Tibial nerve (tissue), 4 donors: ENCODE measurements at regions not wholly inside any gene's neighbourhood (a gene's known extent, or its start where the extent isn't known, plus 50 kb on each side); places are given as distances from the start of the nearest gene placed in this dataset.

ENCODE experiments used
- DNase-seq, 2 donors: peaks; one replicate each; pipeline ENCODE4 v3.0.0-alpha.2; 2019; ENCODE audit warnings: low spot score in 2 of 2
- H3K27ac ChIP-seq, 4 donors: fragments of 200-600 bp; sonication (generic) in 3 of 4; one replicate each; pipeline ENCODE4 v1.5.1; 2017 to 2019; ENCODE audit warnings: mild to moderate bottlenecking in 1 of 4
- H3K27me3 ChIP-seq, 2 donors: fragments of 200-600 bp; sonication (generic) in 1 of 2; one replicate each; pipeline versions ENCODE4 v1.5.1 to v1.6.0; 2017 to 2019
- H3K36me3 ChIP-seq, 3 donors: fragments of 200-600 bp; sonication (generic); one replicate each; pipeline ENCODE4 v1.5.1; 2018 to 2019
- H3K4me1 ChIP-seq, 4 donors: fragments of 200-600 bp; sonication (generic) in 3 of 4; one replicate each; pipeline ENCODE4 v1.5.1; 2017 to 2019
- H3K4me3 ChIP-seq, 4 donors: fragments of 200-600 bp; sonication (generic) in 3 of 4; one replicate each; pipeline ENCODE4 v1.5.1; 2017 to 2019; ENCODE audit warnings: mild to moderate bottlenecking in 1 of 4, moderate library complexity in 1 of 4
- H3K9me3 ChIP-seq, 4 donors: fragments of 200-600 bp; sonication (generic) in 3 of 4; one replicate each; pipeline ENCODE4 v1.5.1; 2017 to 2019
- EP300 ChIP-seq, 2 donors: sonication (generic); formaldehyde crosslinking; IDR thresholded peaks; one replicate each; pipeline ENCODE4 v1.6.1; 2017; ENCODE audit warnings: antibody characterized with exemption in 2 of 2, mild to moderate bottlenecking in 1 of 2
- POLR2A ChIP-seq, 2 donors: fragments of 450-650 bp; IDR thresholded peaks; one replicate each; pipeline ENCODE4 v1.6.1; 2017; ENCODE audit warnings: antibody characterized with exemption in 2 of 2, mild to moderate bottlenecking in 2 of 2, moderate library complexity in 2 of 2
- WGBS, 2 donors: methylation state at CpG; one replicate each; pipeline ENCODE4 v1.1.5; 2018; 5-methylcytosine and 5-hydroxymethylcytosine counted together
- TF ChIP-seq, protein P1 (sequence below), 5 experiments: fragments of 200-600 bp in 3 of 5; fragments of 450-650 bp in 2 of 5; sonication (generic) in 3 of 5; IDR thresholded peaks; one replicate each; pipeline ENCODE4 v1.5.1; 2016 to 2019; ENCODE audit warnings: antibody characterized with exemption in 5 of 5, mild to moderate bottlenecking in 3 of 5, moderate library complexity in 2 of 5

DNA sequence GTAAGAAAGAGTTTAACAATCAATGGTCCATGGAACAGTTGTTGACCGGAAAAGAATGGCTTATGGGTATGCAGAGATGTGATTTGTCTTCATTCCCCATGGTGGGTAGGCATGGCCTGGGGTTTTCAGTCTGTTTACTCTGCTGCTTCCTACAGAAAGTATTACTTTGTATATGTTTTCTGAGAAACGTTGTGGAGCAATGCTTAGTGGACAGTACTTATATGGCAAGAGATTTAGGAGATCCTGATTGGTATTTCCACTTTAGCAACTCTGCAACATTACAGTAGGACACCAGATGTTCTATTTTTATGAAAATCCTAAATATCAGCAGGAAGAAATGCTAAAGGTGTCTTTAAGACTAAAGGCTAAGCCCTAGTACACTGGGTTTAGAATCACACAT, 309.1 kb downstream of the AASDHPPT start:
- Histone ChIP-seq H3K4me3 (no peak overlapping the region), H3K9me3 (no peaks in the 10 kb centered on the region), H3K27ac (no peak overlapping the region), H3K4me1 (no peaks in the 10 kb centered on the region), H3K27me3 (no peaks in the 10 kb centered on the region), H3K36me3 (no peaks in the 10 kb centered on the region)
- WGBS, 2 donors: 76 to 79% methylated on average over 2 of the region's 2 CpGs
- no peak for DNase-seq
- TF ChIP-seq POLR2A (IDR thresholded peaks at IDR 0.05): no peak
- TF ChIP-seq, protein P1, sequence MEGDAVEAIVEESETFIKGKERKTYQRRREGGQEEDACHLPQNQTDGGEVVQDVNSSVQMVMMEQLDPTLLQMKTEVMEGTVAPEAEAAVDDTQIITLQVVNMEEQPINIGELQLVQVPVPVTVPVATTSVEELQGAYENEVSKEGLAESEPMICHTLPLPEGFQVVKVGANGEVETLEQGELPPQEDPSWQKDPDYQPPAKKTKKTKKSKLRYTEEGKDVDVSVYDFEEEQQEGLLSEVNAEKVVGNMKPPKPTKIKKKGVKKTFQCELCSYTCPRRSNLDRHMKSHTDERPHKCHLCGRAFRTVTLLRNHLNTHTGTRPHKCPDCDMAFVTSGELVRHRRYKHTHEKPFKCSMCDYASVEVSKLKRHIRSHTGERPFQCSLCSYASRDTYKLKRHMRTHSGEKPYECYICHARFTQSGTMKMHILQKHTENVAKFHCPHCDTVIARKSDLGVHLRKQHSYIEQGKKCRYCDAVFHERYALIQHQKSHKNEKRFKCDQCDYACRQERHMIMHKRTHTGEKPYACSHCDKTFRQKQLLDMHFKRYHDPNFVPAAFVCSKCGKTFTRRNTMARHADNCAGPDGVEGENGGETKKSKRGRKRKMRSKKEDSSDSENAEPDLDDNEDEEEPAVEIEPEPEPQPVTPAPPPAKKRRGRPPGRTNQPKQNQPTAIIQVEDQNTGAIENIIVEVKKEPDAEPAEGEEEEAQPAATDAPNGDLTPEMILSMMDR (IDR thresholded peaks at IDR 0.05): no peak
- TF ChIP-seq EP300 (IDR thresholded peaks at IDR 0.05): no peak

DNA sequence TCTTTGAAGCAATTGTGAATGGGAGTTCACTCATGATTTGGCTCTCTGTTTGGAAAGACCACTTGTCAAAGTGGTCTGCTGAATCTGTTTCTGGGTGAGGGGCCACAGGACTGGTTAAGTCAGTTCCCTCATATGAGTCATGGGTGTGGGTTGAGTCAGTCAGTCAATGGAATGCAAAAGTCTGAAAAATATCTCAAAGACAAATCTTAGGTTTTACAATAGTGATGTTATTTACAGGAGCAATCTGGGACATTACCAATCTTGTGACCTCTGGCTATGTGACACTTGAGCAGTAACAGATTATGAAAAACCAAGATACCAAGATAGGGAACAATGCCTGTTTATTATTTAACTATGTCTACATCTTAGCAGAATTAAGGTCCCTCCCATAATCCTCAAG, 311.6 kb downstream of the AASDHPPT start:
- Histone ChIP-seq H3K4me3 (no peak overlapping the region), H3K27me3 (no peaks in the 10 kb centered on the region), H3K4me1 (no peaks in the 10 kb centered on the region), H3K27ac (no peak overlapping the region), H3K9me3 (no peaks in the 10 kb centered on the region), H3K36me3 (no peaks in the 10 kb centered on the region)
- no peak for DNase-seq
- TF ChIP-seq POLR2A (IDR thresholded peaks at IDR 0.05) (no peak), EP300 (IDR thresholded peaks at IDR 0.05) (no peak)
- TF ChIP-seq, protein P1 (IDR thresholded peaks at IDR 0.05): no peak

DNA sequence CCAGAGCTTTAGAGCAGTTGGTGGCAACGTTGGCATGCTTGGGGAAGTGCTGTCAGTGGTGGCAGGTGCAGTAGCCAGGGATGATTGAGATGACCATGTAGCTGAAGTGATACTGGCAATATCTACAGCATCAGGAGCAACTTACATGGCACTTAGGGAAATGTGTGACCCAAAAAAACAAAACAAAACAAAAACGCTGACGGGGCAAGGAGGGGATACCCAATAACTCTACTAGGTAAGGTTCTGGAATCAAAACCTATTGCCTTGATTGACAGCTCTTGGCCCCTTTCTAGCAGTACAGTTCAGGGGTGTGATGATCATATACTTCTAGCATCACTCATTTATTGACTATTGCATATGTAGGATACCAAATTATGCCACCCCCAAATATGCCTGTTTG, 312.6 kb downstream of the AASDHPPT start:
- Histone ChIP-seq H3K27ac (no peak overlapping the region), H3K27me3 (no peaks in the 10 kb centered on the region), H3K4me1 (no peaks in the 10 kb centered on the region), H3K4me3 (no peak overlapping the region), H3K9me3 (no peaks in the 10 kb centered on the region), H3K36me3 (no peaks in the 10 kb centered on the region)
- no peak for DNase-seq
- no peak for TF ChIP-seq EP300 (IDR thresholded peaks at IDR 0.05)
- TF ChIP-seq, protein P1 (IDR thresholded peaks at IDR 0.05): no peak
- TF ChIP-seq POLR2A (IDR thresholded peaks at IDR 0.05): no peak
- WGBS, 2 donors: 86 to 89% methylated on average over 3 of the region's 3 CpGs

DNA sequence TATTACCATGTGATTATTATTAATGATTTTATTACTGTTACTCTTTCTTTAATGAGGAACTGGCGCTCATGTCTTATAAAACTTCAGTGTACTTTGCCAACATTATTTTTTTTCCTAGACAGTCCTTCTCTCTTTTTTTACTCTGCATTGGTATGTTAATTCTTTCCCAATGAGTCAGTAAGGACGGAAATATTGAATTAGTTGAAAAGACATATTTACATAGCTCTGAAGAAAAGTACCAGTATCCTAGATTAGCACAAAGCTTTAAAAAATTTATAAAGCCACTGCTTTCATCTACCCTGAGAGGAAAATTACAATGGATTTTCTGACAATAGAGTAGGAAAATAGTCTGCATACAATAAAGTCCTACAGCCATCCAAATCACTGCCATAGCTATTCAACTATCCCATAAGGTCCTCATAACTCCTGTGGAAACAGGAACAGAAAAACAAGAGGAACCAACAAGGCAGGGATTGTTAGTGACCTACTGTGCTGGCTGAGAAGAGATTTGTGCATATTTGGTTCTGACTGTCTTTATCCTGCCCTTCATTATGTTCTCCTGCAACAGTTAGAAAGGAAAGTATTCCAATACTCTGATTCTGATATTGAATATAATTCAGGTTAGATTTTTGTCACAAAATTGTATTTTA, 314.4 kb downstream of the AASDHPPT start:
- 23 to 31% methylated on average over 2 of the region's 2 CpGs for WGBS, 2 donors
- no peak for TF ChIP-seq POLR2A (IDR thresholded peaks at IDR 0.05)
- TF ChIP-seq, protein P1 (IDR thresholded peaks at IDR 0.05): no peak
- TF ChIP-seq EP300 (IDR thresholded peaks at IDR 0.05): no peak
- peaks cover 0 to 9% (median 0%) of the 10 kb centered on the region in 4 donors for H3K9me3 ChIP-seq
- no peak overlapping the region for H3K27ac ChIP-seq
- no peak overlapping the region for H3K4me3 ChIP-seq
- H3K4me1 ChIP-seq: no peaks in the 10 kb centered on the region
- no peaks in the 10 kb centered on the region for H3K27me3 ChIP-seq
- no peaks in the 10 kb centered on the region for H3K36me3 ChIP-seq
- no peak for DNase-seq

DNA sequence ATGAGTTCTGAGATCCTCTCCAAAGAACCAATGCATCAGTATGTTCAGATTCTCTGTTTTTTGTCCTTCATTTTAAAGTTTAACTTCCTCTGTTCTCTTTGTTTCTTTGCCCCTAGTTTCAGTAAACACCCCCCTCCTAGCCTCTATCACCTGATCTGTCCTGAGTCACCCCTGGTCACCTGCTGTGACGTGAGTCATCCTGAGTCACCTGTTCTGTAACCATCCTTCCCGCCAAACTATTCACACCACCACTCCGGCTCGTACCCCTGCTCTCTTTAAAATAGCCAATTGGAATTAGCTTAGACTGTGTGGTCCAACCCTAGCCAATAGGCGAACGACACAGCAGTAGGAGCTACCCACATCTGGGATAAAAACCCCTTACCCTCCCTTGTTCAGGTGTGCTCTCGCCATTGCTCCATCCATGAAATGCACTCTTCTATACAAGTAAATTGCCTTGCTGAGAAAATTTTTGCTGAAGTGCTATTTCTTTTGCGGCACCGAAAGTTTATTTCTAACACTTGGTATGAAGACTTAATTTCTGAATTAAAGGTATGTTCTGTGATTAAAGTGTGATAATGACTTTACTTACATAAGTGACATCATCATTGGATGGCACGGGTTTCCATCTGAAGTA, 318.4 kb downstream of the AASDHPPT start:
- peaks cover 0 to 6% (median 0%) of the 10 kb centered on the region in 4 donors for H3K4me1 ChIP-seq
- WGBS, 2 donors: 94 to 95% methylated on average over 10 of the region's 10 CpGs
- TF ChIP-seq POLR2A (IDR thresholded peaks at IDR 0.05) (no peak), EP300 (IDR thresholded peaks at IDR 0.05) (no peak)
- TF ChIP-seq, protein P1 (IDR thresholded peaks at IDR 0.05): no peak
- no peaks in the 10 kb centered on the region for H3K36me3 ChIP-seq
- H3K4me3 ChIP-seq: no peak overlapping the region
- H3K27me3 ChIP-seq: no peaks in the 10 kb centered on the region
- DNase-seq: no peak
- H3K9me3 ChIP-seq: peaks cover 0 to 9% (median 0%) of the 10 kb centered on the region in 4 donors
- H3K27ac ChIP-seq: no peak overlapping the region
